C4-2B (cell line): ENCODE measurements at regions not wholly inside any gene's neighbourhood (a gene's known extent, or its start where the extent isn't known, plus 50 kb on each side); places are given as distances from the start of the nearest gene placed in this dataset.

ENCODE experiments used
- ZFX ChIP-seq: fragments of 450-650 bp; IDR thresholded peaks from 2 replicates; pipeline ENCODE4 v1.6.1; 2017
- TF ChIP-seq, protein P1 (sequence below): fragments of 450-650 bp; conservative IDR thresholded peaks from 2 replicates; pipeline ENCODE4 v1.5.1; 2017; ENCODE audit warnings: mild to moderate bottlenecking

DNA sequence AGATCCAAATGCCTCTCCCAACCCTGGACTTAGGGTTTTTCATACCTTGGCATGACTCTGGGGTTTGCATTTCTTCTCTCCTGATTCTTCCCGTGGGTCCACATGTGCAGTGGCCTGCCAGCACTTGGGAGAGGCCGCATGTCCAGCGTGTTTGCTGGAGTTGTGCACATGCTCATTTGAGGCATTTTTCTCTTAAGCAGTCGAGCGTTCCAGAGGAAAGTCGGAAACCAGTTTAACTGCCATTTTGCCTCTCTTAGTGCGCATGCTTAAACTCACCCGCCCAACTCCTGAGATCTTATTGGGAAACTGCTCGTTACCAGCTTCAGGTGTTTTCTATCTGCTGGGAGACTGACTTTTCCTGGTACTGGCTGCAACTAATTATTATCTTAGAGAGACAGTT is 888.4 kb upstream of the PHF14 start:
- TF ChIP-seq, protein P1, sequence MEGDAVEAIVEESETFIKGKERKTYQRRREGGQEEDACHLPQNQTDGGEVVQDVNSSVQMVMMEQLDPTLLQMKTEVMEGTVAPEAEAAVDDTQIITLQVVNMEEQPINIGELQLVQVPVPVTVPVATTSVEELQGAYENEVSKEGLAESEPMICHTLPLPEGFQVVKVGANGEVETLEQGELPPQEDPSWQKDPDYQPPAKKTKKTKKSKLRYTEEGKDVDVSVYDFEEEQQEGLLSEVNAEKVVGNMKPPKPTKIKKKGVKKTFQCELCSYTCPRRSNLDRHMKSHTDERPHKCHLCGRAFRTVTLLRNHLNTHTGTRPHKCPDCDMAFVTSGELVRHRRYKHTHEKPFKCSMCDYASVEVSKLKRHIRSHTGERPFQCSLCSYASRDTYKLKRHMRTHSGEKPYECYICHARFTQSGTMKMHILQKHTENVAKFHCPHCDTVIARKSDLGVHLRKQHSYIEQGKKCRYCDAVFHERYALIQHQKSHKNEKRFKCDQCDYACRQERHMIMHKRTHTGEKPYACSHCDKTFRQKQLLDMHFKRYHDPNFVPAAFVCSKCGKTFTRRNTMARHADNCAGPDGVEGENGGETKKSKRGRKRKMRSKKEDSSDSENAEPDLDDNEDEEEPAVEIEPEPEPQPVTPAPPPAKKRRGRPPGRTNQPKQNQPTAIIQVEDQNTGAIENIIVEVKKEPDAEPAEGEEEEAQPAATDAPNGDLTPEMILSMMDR = no peak
- no peak for TF ChIP-seq ZFX
